GM21737 (cell line): ENCODE measurements at regions not wholly inside any gene's neighbourhood (a gene's known extent, or its start where the extent isn't known, plus 50 kb on each side); places are given as distances from the start of the nearest gene placed in this dataset.
"Not testable (repeated sequence)": the region's sequence is repeated elsewhere in the genome, so short reads cannot be mapped to it uniquely, and the experiment has no call there.

Source experiments
- ATAC-seq: cut with Tn5 transposase; IDR thresholded peaks from one replicate; pipeline ENCODE4 v1.9.1; 2021; ENCODE audit warnings: mild to moderate bottlenecking, moderate library complexity; ENCODE audit not compliant: unreplicated experiment

- no peak for ATAC-seq
Measured at GRCh38 chr5:84961193-84961592, 576.5 kb upstream of the EDIL3 start.

- ATAC-seq: no peak
Measured at GRCh38 chr5:84961903-84962302, 577.2 kb upstream of the EDIL3 start.

GRCh38 chr5:84983093-84983492, 598.4 kb upstream of the EDIL3 start:
- ATAC-seq: no peak

- no peak for ATAC-seq
Measured at GRCh38 chr5:84985148-84985547, 600.5 kb upstream of the EDIL3 start.

- ATAC-seq: no peak
Measured at GRCh38 chr5:84986688-84987087, 602.0 kb upstream of the EDIL3 start.

- ATAC-seq: no peak
Measured at GRCh38 chr5:85000671-85001070, 616.0 kb upstream of the EDIL3 start.

GRCh38 chr5:85002026-85002425, 617.3 kb upstream of the EDIL3 start:
- ATAC-seq: not testable (repeated sequence)

- no peak for ATAC-seq
Measured at GRCh38 chr5:85010014-85010562, 625.4 kb upstream of the EDIL3 start.

- no peak for ATAC-seq
Measured at GRCh38 chr5:85017261-85017660, 632.6 kb upstream of the EDIL3 start.

GRCh38 chr5:85030316-85031084, 645.8 kb upstream of the EDIL3 start:
- ATAC-seq: no peak

- ATAC-seq: no peak
Measured at GRCh38 chr5:85049020-85049419, 664.3 kb upstream of the EDIL3 start.

- no peak for ATAC-seq
Measured at GRCh38 chr5:85052826-85053225, 668.1 kb upstream of the EDIL3 start.

- ATAC-seq: no peak
Measured at GRCh38 chr5:85069659-85070640, 685.3 kb upstream of the EDIL3 start.

GRCh38 chr5:85077581-85077980, 692.9 kb upstream of the EDIL3 start:
- no peak for ATAC-seq

GRCh38 chr5:85096421-85096820, 711.7 kb upstream of the EDIL3 start:
- ATAC-seq: no peak

- ATAC-seq: no peak
Measured at GRCh38 chr5:85108471-85108870, 723.8 kb upstream of the EDIL3 start.

- ATAC-seq: no peak
Measured at GRCh38 chr5:85109616-85110015, 724.9 kb upstream of the EDIL3 start.

GRCh38 chr5:85132269-85132668, 747.6 kb upstream of the EDIL3 start:
- no peak for ATAC-seq

- no peak for ATAC-seq
Measured at GRCh38 chr5:85140471-85140870, 755.8 kb upstream of the EDIL3 start.

- no peak for ATAC-seq
Measured at GRCh38 chr5:85143138-85143537, 758.5 kb upstream of the EDIL3 start.

GRCh38 chr5:85148701-85149100, 764.0 kb upstream of the EDIL3 start:
- no peak for ATAC-seq

- no peak for ATAC-seq
Measured at GRCh38 chr5:85159395-85159794, 774.7 kb upstream of the EDIL3 start.
